Rectal smooth muscle tissue (tissue), 1 donor: ENCODE measurements at regions not wholly inside any gene's neighbourhood (a gene's known extent, or its start where the extent isn't known, plus 50 kb on each side); places are given as distances from the start of the nearest gene placed in this dataset.

Source experiments
- H3K27ac ChIP-seq: one replicate; pipeline ENCODE4 v1.7.0; 2013; ENCODE audit warnings: low read depth, low read length, inconsistent platforms
- H3K27me3 ChIP-seq: one replicate; pipeline ENCODE4 v1.7.0; 2013; ENCODE audit warnings: low read length; ENCODE audit not compliant: control insufficient read depth, insufficient read depth
- H3K36me3 ChIP-seq: one replicate; pipeline ENCODE4 v1.7.0; 2013; ENCODE audit warnings: low read length; ENCODE audit not compliant: control insufficient read depth, insufficient read depth
- H3K4me1 ChIP-seq: one replicate; pipeline ENCODE4 v1.7.0; 2013; ENCODE audit warnings: low read length; ENCODE audit not compliant: control insufficient read depth, insufficient read depth
- H3K4me3 ChIP-seq: one replicate; pipeline ENCODE4 v1.7.0; 2013; ENCODE audit warnings: low read length
- H3K9ac ChIP-seq: one replicate; pipeline ENCODE4 v1.7.0; 2013; ENCODE audit warnings: low read length

- peaks cover 4% of the 10 kb centered on the region for H3K4me1 ChIP-seq
- H3K9ac ChIP-seq: no peak overlapping the region
- H3K4me3 ChIP-seq: no peak overlapping the region
- no peaks in the 10 kb centered on the region for H3K27me3 ChIP-seq
- H3K36me3 ChIP-seq: no peaks in the 10 kb centered on the region
- no peak overlapping the region for H3K27ac ChIP-seq
Observed at GRCh38 chr4:53734584-53735353, 143.5 kb upstream of the LNX1 start.

GRCh38 chr4:53734182-53734581, 142.9 kb upstream of the LNX1 start:
- Histone ChIP-seq H3K9ac (no peak overlapping the region), H3K27me3 (no peaks in the 10 kb centered on the region), H3K36me3 (no peaks in the 10 kb centered on the region), H3K4me1 (peaks cover 4% of the 10 kb centered on the region), H3K4me3 (no peak overlapping the region), H3K27ac (no peak overlapping the region)

- Histone ChIP-seq H3K4me3 (no peak overlapping the region), H3K9ac (no peak overlapping the region), H3K27me3 (no peaks in the 10 kb centered on the region), H3K4me1 (peaks cover 4% of the 10 kb centered on the region), H3K36me3 (no peaks in the 10 kb centered on the region), H3K27ac (no peak overlapping the region)
Observed at GRCh38 chr4:53732661-53733060, 141.4 kb upstream of the LNX1 start.

- Histone ChIP-seq H3K4me1 (peaks cover 4% of the 10 kb centered on the region), H3K27me3 (no peaks in the 10 kb centered on the region), H3K27ac (no peak overlapping the region), H3K9ac (no peak overlapping the region), H3K4me3 (no peak overlapping the region), H3K36me3 (no peaks in the 10 kb centered on the region)
Observed at GRCh38 chr4:53730031-53730805, 138.9 kb upstream of the LNX1 start.

GRCh38 chr4:53722110-53722509, 130.8 kb upstream of the LNX1 start:
- no peaks in the 10 kb centered on the region for H3K36me3 ChIP-seq
- no peaks in the 10 kb centered on the region for H3K4me1 ChIP-seq
- no peak overlapping the region for H3K27ac ChIP-seq
- H3K27me3 ChIP-seq: no peaks in the 10 kb centered on the region
- H3K9ac ChIP-seq: no peak overlapping the region
- H3K4me3 ChIP-seq: no peak overlapping the region

- H3K4me3 ChIP-seq: no peak overlapping the region
- H3K36me3 ChIP-seq: no peaks in the 10 kb centered on the region
- no peak overlapping the region for H3K9ac ChIP-seq
- H3K4me1 ChIP-seq: no peaks in the 10 kb centered on the region
- H3K27me3 ChIP-seq: no peaks in the 10 kb centered on the region
- no peak overlapping the region for H3K27ac ChIP-seq
Observed at GRCh38 chr4:53721263-53721662, 130.0 kb upstream of the LNX1 start.

- no peaks in the 10 kb centered on the region for H3K27me3 ChIP-seq
- no peaks in the 10 kb centered on the region for H3K4me1 ChIP-seq
- H3K36me3 ChIP-seq: no peaks in the 10 kb centered on the region
Observed at GRCh38 chr4:53720776-53721175, 129.5 kb upstream of the LNX1 start.

GRCh38 chr4:53717064-53717549, 125.8 kb upstream of the LNX1 start:
- no peak overlapping the region for H3K27ac ChIP-seq
- no peaks in the 10 kb centered on the region for H3K36me3 ChIP-seq
- H3K9ac ChIP-seq: no peak overlapping the region
- H3K4me1 ChIP-seq: no peaks in the 10 kb centered on the region
- H3K4me3 ChIP-seq: no peak overlapping the region
- no peaks in the 10 kb centered on the region for H3K27me3 ChIP-seq

More at GRCh38 chr4:53720776-53721175, 129.5 kb upstream of the LNX1 start:
- H3K4me3 ChIP-seq: no peak overlapping the region
- no peak overlapping the region for H3K27ac ChIP-seq
- H3K9ac ChIP-seq: no peak overlapping the region

- Histone ChIP-seq H3K27me3 (no peaks in the 10 kb centered on the region), H3K4me1 (no peaks in the 10 kb centered on the region), H3K4me3 (no peak overlapping the region), H3K27ac (peak overlapping the region; percentile 1), H3K9ac (no peak overlapping the region), H3K36me3 (no peaks in the 10 kb centered on the region)
Observed at GRCh38 chr4:53716471-53717063, 125.3 kb upstream of the LNX1 start.

- H3K27me3 ChIP-seq: no peaks in the 10 kb centered on the region
- no peak overlapping the region for H3K9ac ChIP-seq
- H3K36me3 ChIP-seq: no peaks in the 10 kb centered on the region
- no peaks in the 10 kb centered on the region for H3K4me1 ChIP-seq
- no peak overlapping the region for H3K4me3 ChIP-seq
- H3K27ac ChIP-seq: no peak overlapping the region
Observed at GRCh38 chr4:53716011-53716410, 124.7 kb upstream of the LNX1 start.

- Histone ChIP-seq H3K27ac (no peak overlapping the region), H3K9ac (no peak overlapping the region), H3K27me3 (no peaks in the 10 kb centered on the region), H3K4me3 (no peak overlapping the region), H3K4me1 (no peaks in the 10 kb centered on the region), H3K36me3 (no peaks in the 10 kb centered on the region)
Observed at GRCh38 chr4:53714236-53715140, 123.2 kb upstream of the LNX1 start.

- H3K27ac ChIP-seq: no peak overlapping the region
- no peak overlapping the region for H3K4me3 ChIP-seq
- H3K4me1 ChIP-seq: no peaks in the 10 kb centered on the region
- H3K27me3 ChIP-seq: no peaks in the 10 kb centered on the region
- no peaks in the 10 kb centered on the region for H3K36me3 ChIP-seq
- no peak overlapping the region for H3K9ac ChIP-seq
Observed at GRCh38 chr4:53713767-53714166, 122.5 kb upstream of the LNX1 start.
